GM03348 (cell line): ENCODE measurements at regions not wholly inside any gene's neighbourhood (a gene's known extent, or its start where the extent isn't known, plus 50 kb on each side); places are given as distances from the start of the nearest gene placed in this dataset.
"Not testable (repeated sequence)": the region's sequence is repeated elsewhere in the genome, so short reads cannot be mapped to it uniquely, and the experiment has no call there.

Experiments
- DNase-seq: peaks from one replicate; pipeline ENCODE4 v3.0.0; 2012; ENCODE audit warnings: low spot score

GRCh38 chr6:165167861-165168260 lies 141.5 kb downstream of the C6orf118 start:
- no peak for DNase-seq

- DNase-seq, result no peak
Observed at GRCh38 chr6:165167311-165167710, 142.1 kb downstream of the C6orf118 start.

DNA sequence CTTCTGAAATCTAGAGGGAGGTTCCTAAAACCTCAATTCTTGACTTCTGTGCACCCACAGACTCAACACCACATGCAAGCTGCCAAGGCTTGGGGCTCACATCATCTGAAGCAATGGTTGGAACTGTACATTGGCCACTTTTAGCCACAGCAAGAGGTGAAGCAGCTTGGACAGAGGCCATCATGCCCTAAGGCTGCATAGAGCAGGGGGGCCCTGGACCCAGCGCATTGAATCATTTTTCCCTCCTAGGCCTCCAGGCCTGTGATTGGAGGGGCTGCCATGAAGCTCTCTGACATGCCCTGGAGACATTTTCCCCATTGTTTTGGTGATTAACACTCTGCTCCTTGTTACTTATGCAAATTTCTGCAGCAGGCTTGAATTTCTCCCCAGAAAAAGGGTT lies 145.9 kb downstream of the C6orf118 start:
- DNase-seq, result no peak

DNA sequence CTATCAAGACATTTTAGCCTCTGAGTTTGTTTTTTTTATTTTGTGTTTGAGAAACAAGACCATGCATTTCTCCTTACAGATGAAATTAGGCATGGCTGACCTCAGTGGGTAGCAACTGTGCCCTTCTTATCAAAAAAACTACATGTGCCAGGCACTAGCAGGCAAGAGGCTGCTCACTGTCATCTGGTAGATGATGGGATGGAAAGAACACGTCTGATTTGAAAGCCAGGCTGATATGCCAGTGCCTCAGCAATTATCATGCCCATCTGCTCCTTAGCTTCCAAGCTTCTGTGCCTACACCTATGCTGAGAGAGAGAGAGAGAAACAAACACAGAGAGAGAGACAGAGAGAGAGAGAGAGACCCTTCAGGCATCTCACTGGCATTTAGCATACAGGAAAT lies 149.9 kb downstream of the C6orf118 start:
- DNase-seq, result no peak

- no peak for DNase-seq
Observed at GRCh38 chr6:165146456-165146855, 162.9 kb downstream of the C6orf118 start.

GRCh38 chr6:165135889-165136288 lies 173.5 kb downstream of the C6orf118 start:
- no peak for DNase-seq

GRCh38 chr6:165129086-165129485 lies 180.3 kb downstream of the C6orf118 start:
- DNase-seq, result no peak

DNA sequence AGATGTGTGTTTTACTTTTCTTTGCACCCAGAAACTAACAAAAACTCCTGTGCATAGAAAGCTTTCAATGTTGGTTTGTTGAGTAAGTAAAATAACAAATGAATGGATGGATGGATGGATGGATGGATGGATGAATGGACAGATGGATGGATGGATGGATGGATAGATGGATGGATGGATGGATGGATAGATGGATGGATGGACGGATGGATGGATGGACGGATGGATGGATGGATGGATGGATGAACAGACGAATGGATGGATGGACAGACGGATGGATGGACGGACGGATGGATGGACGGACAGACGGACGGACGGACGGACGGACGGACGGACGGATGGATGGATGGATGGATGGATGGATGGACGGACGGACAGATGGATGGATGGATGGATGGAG lies 181.7 kb downstream of the C6orf118 start:
- DNase-seq, result not testable (repeated sequence)

DNA sequence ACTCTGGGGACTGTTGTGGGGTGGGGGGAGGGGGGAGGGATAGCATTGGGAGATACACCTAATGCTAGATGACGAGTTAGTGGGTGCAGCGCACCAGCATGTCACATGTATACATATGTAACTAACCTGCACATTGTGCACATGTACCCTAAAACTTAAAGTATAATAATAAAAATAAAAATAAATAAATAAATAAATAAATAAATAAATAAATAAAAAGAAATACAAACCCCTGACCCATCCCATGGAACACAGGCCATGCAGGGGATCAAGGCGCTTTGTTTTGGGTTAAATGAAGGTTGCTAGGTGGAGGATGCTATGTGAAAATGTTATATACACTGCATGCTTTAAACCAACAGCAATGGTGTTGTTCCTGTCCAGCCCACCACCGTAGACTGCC lies 184.7 kb downstream of the C6orf118 start:
- DNase-seq, result not testable (repeated sequence)

- DNase-seq, result peak; percentile 25
Observed at GRCh38 chr6:165119231-165120020, 190.0 kb downstream of the C6orf118 start.

- no peak for DNase-seq
Observed at GRCh38 chr6:165118736-165119135, 190.7 kb downstream of the C6orf118 start.

GRCh38 chr6:165117806-165118205 lies 191.6 kb downstream of the C6orf118 start:
- no peak for DNase-seq

GRCh38 chr6:165117121-165117520 lies 192.3 kb downstream of the C6orf118 start:
- DNase-seq, result peak; percentile 21

- no peak for DNase-seq
Observed at GRCh38 chr6:165110860-165111259, 198.5 kb downstream of the C6orf118 start.

- DNase-seq, result no peak
Observed at GRCh38 chr6:165109011-165109410, 200.4 kb downstream of the C6orf118 start.

DNA sequence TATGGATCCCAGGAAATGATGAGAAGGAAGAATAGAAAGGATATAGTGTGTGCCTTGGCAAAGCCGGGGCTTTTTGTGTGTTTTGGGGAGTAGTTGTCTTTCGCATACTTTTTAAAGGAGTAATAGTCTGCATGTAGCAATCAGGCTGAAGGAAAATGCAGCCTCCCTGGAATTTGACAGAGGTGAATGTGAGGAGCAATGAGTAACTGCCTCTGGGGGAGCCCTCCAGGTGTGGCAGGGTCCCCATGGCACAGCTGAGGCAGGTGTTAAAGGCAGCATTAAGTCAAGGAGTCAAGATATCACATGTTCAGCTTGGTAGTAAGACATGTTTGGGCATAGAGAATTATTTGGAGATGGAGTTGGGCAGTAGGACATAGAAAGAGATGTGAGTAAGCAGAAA lies 203.1 kb downstream of the C6orf118 start:
- peak; percentile 56 for DNase-seq

DNA sequence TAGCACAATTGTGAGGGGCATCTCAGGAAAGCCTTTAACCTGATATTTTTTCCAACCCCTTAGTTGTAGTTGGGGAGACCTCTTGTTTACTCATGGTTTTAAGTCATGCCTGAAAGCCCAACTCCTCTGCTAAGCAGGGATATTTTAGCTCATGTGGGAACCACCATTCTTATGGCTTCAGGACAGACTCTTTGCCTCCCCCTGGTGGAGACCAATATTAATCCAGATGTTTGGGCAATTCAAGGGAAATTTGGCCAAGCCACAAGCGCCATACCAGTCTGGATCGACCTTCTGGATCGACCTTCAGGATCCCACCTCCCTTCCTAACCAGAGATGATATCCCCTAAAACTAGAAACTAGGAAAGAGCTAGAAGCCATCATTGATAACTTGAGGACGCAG lies 211.2 kb downstream of the C6orf118 start:
- DNase-seq, result no peak

DNA sequence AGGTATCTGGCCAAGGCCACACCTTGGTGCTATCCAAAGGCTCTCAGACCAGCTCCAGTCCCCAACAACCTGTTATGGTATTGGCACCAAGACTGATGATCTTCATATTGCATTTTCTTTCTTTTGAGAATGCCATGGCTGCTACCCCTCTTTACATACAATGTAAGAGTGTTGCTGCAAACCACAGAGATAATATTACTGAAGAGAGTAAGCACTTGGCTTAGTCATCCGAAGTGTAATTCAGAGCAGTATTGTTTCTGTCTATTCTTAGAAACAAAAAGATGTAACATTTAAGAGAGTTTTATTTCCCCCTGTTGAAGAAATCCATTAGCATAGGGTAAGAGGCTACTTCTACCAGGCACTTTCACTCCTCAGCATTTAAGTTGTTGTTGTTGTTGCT lies 212.5 kb downstream of the C6orf118 start:
- DNase-seq, result peak; percentile 32

- DNase-seq, result no peak
Observed at GRCh38 chr6:165096209-165096608, 213.2 kb downstream of the C6orf118 start.

DNA sequence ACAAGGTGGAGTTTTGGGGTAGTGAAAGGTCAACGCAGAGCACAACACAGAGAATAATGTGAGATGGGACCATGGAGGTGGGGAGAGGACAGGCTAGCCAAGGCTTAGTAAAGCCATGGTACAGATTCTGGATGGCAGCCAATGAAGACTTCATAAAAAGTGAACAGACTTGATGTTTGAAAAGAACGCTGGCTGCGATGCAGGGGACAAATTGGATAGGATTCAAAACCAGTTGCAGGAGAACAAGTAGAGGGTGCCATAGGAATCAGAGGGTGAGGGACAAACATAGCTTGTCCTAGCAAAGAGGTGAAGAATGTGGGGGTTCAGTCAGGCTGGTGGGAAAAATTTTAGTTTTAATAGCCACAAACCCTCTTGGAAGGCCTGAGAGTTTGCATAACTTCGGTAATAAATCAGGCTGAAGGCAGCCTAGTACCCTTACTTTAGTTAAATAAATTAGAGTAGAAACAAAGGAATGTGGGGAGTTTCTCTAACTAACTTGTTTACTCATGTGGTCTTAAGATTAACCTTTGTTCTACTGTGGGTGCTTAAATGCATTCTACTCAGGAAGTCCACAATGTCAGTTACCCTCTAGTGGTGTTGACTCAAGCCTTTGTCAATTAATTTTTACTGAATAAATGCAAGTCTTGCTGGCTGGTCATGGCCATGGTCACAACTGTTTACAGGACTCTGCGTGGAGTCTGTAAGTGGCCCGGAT lies 216.4 kb downstream of the C6orf118 start:
- DNase-seq, result no peak

DNA sequence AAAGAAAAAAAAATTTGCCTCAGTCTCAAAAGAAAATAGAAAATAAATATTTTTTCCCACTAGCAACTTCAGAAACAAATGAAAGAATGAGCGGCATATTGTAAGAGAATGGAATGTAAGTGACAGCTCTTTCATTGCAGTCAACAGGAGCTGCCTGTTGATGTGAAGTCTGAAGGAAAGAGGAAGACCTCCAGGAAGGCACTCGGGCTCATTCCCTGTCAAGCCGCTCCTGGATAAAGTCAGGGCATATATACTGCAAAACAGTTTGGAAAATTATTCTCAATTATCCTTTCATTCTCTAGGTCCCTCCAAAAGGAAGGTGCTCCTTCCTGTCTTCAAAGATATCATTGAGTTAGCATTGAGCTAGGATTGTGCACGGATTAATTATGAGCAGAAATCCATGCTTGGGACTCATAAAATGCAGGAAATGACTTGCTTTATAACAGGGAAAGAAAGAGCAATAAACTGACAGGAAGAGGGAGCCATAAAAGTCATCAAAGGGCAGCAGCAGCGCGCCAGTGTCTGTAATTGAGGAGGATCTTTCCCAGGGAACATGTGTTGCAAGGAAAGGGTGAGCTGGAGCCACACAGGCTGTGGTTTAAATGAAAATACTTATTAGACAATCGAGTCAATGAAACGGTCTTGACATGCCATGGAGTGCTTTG lies 218.2 kb downstream of the C6orf118 start:
- DNase-seq, result peak; percentile 32

DNA sequence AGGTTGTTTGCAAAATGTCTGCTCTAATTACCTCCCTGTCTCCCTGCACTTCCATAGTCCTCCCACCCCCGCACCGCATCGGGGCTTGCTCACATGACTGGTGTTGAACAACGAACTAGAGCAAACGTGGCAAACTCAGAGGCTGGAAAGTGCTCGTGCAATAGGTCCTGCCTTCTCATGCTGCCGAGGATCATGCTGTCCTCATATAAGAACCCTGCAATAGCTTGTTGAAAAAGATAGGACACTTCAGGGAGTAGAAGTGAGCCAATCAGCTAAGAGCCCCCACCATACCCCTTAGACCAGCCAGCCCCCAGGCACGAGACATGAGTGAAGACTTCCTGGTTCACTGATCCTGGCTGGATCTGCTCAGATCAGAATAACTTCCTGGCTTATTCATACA lies 219.2 kb downstream of the C6orf118 start:
- no peak for DNase-seq

- no peak for DNase-seq
Observed at GRCh38 chr6:165086814-165087213, 222.6 kb downstream of the C6orf118 start.
